ENCODE measurements at regions not wholly inside any gene's neighbourhood (a gene's known extent, or its start where the extent isn't known, plus 50 kb on each side); places are given as distances from the start of the nearest gene placed in this dataset.

DNA sequence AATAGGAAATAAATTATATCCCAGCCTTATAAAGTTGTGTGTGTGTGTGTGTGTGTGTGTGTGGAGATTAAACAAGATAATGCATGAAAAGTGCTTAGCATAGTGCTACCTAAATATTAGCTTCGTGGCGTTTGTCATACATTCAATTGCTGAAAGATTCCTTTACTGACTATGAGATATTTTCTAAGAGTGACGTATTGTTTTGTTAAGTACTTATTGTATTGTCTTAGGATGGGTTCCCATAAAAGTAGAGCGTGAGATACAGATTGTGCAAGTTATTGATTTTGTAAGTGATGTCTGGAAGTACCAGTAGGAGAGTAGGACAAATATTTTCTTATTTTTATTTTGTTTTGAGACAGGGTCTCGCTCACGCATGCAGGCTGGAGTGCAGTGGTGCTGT, 730.0 kb downstream of the CDH8 start:
- no peak overlapping the region for H2AFZ ChIP-seq (ENCODE audit: low read depth)
- H3K4me1 ChIP-seq (ENCODE audit: control insufficient read depth in 1 of 2, insufficient read depth in 2 of 2, low read depth in 1 of 2, low read length in 1 of 2), result no peaks in the 10 kb centered on the region
- H3K9ac ChIP-seq, result no peak overlapping the region
- no peaks in the 10 kb centered on the region for H3K9me2 ChIP-seq
- H3K27ac ChIP-seq (ENCODE audit: low read depth in 2 of 2, low read length in 1 of 2), result no peak overlapping the region
- no peaks in the 10 kb centered on the region for H3K79me2 ChIP-seq (ENCODE audit: insufficient read depth)
- DNase-seq, result no peak
- ChIA-PET POLR2A (no interaction called here), CTCF (no interaction called here)
- H3K9me3 ChIP-seq, result no peaks in the 10 kb centered on the region
- no peaks in the 10 kb centered on the region for H3F3A ChIP-seq (replicated peaks; ENCODE audit: insufficient read depth)
- no peaks in the 10 kb centered on the region for H4K20me1 ChIP-seq (ENCODE audit: insufficient read depth)
- no peaks in the 10 kb centered on the region for H3K36me3 ChIP-seq (replicated peaks in 1 of 2; ENCODE audit: control insufficient read depth in 1 of 2, insufficient read depth in 2 of 2, low read length in 1 of 2)
- TF ChIP-seq CHD2 (IDR thresholded peaks at IDR 0.05; ENCODE audit: low read length, partially characterized antibody) (no peak), FOXM1 (IDR thresholded peaks at IDR 0.05; ENCODE audit: low read depth) (no peak), MXI1 (IDR thresholded peaks at IDR 0.05; ENCODE audit: low read depth, low read length) (no peak), GATA2 (CRISPR knock-in tag; IDR thresholded peaks at IDR 0.05) (no peak), EP300 (IDR thresholded peaks at IDR 0.05; ENCODE audit: borderline replicate concordance in 1 of 2, low read depth in 1 of 2, low read length in 1 of 2) (no peak), RAD21 (IDR thresholded peaks at IDR 0.05; ENCODE audit: low read length) (no peak), MEF2A (IDR thresholded peaks at IDR 0.05; ENCODE audit: borderline replicate concordance, low read depth) (no peak), ELF1 (IDR thresholded peaks at IDR 0.05) (no peak), EZH2phosphoT487 (IDR thresholded peaks at IDR 0.05; ENCODE audit: borderline replicate concordance, low read depth) (no peak)
- TF ChIP-seq, protein P1, sequence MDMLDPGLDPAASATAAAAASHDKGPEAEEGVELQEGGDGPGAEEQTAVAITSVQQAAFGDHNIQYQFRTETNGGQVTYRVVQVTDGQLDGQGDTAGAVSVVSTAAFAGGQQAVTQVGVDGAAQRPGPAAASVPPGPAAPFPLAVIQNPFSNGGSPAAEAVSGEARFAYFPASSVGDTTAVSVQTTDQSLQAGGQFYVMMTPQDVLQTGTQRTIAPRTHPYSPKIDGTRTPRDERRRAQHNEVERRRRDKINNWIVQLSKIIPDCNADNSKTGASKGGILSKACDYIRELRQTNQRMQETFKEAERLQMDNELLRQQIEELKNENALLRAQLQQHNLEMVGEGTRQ (IDR thresholded peaks at IDR 0.05; ENCODE audit: borderline replicate concordance, low read depth, low read length), result no peak
- TF ChIP-seq, protein P2, sequence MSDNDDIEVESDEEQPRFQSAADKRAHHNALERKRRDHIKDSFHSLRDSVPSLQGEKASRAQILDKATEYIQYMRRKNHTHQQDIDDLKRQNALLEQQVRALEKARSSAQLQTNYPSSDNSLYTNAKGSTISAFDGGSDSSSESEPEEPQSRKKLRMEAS (IDR thresholded peaks at IDR 0.05; ENCODE audit: low read depth), result no peak
- TF ChIP-seq, protein P3, sequence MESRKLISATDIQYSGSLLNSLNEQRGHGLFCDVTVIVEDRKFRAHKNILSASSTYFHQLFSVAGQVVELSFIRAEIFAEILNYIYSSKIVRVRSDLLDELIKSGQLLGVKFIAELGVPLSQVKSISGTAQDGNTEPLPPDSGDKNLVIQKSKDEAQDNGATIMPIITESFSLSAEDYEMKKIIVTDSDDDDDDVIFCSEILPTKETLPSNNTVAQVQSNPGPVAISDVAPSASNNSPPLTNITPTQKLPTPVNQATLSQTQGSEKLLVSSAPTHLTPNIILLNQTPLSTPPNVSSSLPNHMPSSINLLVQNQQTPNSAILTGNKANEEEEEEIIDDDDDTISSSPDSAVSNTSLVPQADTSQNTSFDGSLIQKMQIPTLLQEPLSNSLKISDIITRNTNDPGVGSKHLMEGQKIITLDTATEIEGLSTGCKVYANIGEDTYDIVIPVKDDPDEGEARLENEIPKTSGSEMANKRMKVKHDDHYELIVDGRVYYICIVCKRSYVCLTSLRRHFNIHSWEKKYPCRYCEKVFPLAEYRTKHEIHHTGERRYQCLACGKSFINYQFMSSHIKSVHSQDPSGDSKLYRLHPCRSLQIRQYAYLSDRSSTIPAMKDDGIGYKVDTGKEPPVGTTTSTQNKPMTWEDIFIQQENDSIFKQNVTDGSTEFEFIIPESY (IDR thresholded peaks at IDR 0.05; ENCODE audit: borderline replicate concordance, low read depth), result no peak
- TF ChIP-seq, protein P4, sequence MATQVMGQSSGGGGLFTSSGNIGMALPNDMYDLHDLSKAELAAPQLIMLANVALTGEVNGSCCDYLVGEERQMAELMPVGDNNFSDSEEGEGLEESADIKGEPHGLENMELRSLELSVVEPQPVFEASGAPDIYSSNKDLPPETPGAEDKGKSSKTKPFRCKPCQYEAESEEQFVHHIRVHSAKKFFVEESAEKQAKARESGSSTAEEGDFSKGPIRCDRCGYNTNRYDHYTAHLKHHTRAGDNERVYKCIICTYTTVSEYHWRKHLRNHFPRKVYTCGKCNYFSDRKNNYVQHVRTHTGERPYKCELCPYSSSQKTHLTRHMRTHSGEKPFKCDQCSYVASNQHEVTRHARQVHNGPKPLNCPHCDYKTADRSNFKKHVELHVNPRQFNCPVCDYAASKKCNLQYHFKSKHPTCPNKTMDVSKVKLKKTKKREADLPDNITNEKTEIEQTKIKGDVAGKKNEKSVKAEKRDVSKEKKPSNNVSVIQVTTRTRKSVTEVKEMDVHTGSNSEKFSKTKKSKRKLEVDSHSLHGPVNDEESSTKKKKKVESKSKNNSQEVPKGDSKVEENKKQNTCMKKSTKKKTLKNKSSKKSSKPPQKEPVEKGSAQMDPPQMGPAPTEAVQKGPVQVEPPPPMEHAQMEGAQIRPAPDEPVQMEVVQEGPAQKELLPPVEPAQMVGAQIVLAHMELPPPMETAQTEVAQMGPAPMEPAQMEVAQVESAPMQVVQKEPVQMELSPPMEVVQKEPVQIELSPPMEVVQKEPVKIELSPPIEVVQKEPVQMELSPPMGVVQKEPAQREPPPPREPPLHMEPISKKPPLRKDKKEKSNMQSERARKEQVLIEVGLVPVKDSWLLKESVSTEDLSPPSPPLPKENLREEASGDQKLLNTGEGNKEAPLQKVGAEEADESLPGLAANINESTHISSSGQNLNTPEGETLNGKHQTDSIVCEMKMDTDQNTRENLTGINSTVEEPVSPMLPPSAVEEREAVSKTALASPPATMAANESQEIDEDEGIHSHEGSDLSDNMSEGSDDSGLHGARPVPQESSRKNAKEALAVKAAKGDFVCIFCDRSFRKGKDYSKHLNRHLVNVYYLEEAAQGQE (IDR thresholded peaks at IDR 0.05; ENCODE audit: low read depth, low read length), result no peak
- no peaks in the 10 kb centered on the region for H3K27me3 ChIP-seq (ENCODE audit: insufficient read depth)
- H3K4me3 ChIP-seq (ENCODE audit: low read depth in 2 of 2, low read length in 1 of 2), result no peak overlapping the region
- no peak overlapping the region for H3K4me2 ChIP-seq
- 35% methylated on average over 6 of the region's 6 CpGs for WGBS (ENCODE audit: low lambda C conversion rate)

Measured in SK-N-SH (cell line).